Activated CD4-positive, alpha-beta memory T cell treated with anti-CD3 and anti-CD28 coated beads, Interleukin-2, amount 10 ng/mL, durations not matched to agents 7 days and 5 days (primary cell): ENCODE measurements at regions not wholly inside any gene's neighbourhood (a gene's known extent, or its start where the extent isn't known, plus 50 kb on each side); places are given as distances from the start of the nearest gene placed in this dataset.

Experiments used
- CTCF ChIA-PET: fragments of 350-600 bp; sonication (Branson Sonifier 250); formaldehyde crosslinking; loops from one replicate; lab custom pipeline; 2021; ENCODE audit warnings: antibody characterized with exemption, inconsistent platforms; lab: Charles Lee
- POLR2A ChIA-PET: fragments of 350-600 bp; sonication (Branson Sonifier 250); formaldehyde crosslinking; loops from one replicate; lab custom pipeline; 2021; ENCODE audit warnings: antibody characterized with exemption; lab: Charles Lee
- DNase-seq: peaks from one replicate; pipeline ENCODE4 v3.0.0-alpha.2; 2020
- H3K27ac Mint-ChIP-seq: one replicate; pipeline ENCODE4 v1.8.0; 2021; ENCODE audit warnings: mild to moderate bottlenecking, mixed read lengths
- H3K27me3 Mint-ChIP-seq: one replicate; pipeline ENCODE4 v1.8.0; 2021; ENCODE audit warnings: mixed read lengths
- H3K36me3 Mint-ChIP-seq: one replicate; pipeline ENCODE4 v1.8.0; 2021; ENCODE audit warnings: low read depth, mixed read lengths
- H3K4me1 Mint-ChIP-seq: one replicate; pipeline ENCODE4 v1.8.0; 2021; ENCODE audit warnings: mixed read lengths
- H3K4me3 Mint-ChIP-seq: one replicate; pipeline ENCODE4 v1.8.0; 2021; ENCODE audit warnings: mild to moderate bottlenecking, mixed read lengths
- H3K9me3 Mint-ChIP-seq: one replicate; pipeline ENCODE4 v1.8.0; 2021; ENCODE audit warnings: mixed read lengths

DNA sequence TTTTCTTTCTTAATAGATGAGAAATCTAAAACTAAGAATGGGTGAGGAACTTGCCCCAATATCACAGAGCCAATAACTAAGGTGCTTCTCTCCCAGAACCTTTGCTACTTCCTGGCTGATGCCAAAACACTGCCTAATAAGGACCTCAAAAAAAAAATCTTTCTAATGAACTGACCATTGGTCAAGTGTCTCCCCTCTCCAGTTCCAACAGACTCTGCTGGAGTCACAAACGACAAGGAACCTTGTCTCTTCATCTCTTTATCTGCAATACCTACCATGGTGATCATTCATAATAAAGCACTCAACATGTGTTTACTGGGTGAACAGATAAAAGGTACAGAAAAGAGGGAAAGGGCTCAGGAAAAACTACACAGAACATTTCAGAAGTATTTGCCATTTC is 197.4 kb downstream of the LTN1 start:
- Mint-ChIP-seq H3K4me3 (no peak overlapping the region), H3K27ac (no peak overlapping the region), H3K27me3 (no peaks in the 10 kb centered on the region), H3K9me3 (no peaks in the 10 kb centered on the region), H3K4me1 (peaks cover 5% of the 10 kb centered on the region), H3K36me3 (peaks cover 11% of the 10 kb centered on the region)
- no peak for DNase-seq
- ChIA-PET POLR2A (no interaction called here), CTCF (no interaction called here)

DNA sequence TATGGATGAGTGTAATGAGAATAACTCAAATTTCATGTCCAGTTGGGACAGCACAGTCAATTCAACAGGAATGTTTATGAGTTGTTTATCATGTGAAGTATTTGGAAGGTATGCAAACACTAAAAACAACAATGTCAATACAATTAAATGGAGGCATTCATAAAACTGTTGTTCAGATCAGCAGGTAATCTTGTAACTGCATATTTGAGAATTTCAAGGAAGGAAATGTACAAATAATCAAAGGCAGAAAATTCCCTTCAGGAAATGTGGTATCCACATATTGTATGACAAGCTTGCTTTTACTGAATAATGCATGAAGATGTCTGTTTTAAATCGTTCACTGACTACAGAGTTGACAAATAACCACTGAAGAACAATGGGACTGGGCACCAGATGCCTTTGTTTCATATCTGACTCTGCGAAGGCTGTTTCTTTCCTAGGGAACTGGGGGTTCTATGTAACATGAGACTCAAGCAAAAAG is 198.3 kb downstream of the LTN1 start:
- no peak overlapping the region for H3K27ac Mint-ChIP-seq

DNA sequence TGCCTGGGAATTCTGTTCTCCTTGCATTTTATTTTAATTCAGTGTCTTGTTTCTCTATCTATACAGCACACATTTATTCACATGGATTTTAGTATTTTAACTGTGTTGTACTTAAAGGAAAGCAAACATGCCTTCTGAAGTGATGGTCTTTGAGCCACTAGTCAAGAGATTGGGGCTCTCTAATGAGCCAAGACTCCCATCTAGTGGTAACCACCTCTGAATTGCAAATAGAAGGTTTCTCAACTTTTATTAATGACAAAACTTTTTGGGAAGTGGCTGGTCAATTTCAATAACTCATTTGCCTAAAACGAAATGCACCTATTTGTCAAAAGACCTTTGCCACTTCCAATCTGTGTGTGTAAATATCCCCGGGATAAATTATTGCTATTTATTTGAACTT is 199.6 kb downstream of the LTN1 start:
- ChIA-PET POLR2A (interaction anchor here (1.1 kb wide), 1 partner anchor 11 kb away, joined by 4 read pairs; no protein-coding TSS in a partner anchor), CTCF (no interaction called here)
- no peak for DNase-seq
- H3K9me3 Mint-ChIP-seq, result no peaks in the 10 kb centered on the region
- H3K36me3 Mint-ChIP-seq, result peaks cover 4% of the 10 kb centered on the region
- no peaks in the 10 kb centered on the region for H3K27me3 Mint-ChIP-seq
- peaks cover 5% of the 10 kb centered on the region for H3K4me1 Mint-ChIP-seq
- H3K4me3 Mint-ChIP-seq, result no peak overlapping the region
- no peak overlapping the region for H3K27ac Mint-ChIP-seq

More for the DNA sequence above, 198.3 kb downstream of the LTN1 start:
- Mint-ChIP-seq H3K4me1 (peaks cover 5% of the 10 kb centered on the region), H3K27me3 (no peaks in the 10 kb centered on the region), H3K36me3 (peaks cover 9% of the 10 kb centered on the region), H3K4me3 (no peak overlapping the region), H3K9me3 (no peaks in the 10 kb centered on the region)
- CTCF ChIA-PET, result no interaction called here
- DNase-seq, result no peak
- POLR2A ChIA-PET, result no interaction called here

- no peak overlapping the region for H3K27ac Mint-ChIP-seq
Measured at GRCh38 chr21:28791595-28792282, 200.9 kb downstream of the LTN1 start.

DNA sequence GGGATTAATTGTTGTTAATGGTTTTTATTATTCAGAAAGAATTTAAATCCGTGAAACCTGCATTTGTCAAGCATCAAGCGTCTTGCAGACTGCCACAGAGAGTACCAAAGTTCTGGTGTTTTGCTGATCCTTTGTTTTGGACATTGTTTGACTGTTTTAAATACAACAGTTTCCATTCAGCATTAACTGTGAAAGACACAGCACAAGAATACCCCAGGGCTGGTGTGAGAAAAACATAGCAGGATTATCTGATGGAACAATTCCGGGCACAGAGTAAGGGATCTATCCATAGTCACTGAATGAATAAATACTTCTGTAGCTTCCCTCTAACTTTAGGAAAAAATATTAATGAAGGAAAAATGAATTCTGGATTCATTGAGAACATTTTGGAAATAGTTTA is 202.3 kb downstream of the LTN1 start:
- DNase-seq, result no peak
- Mint-ChIP-seq H3K36me3 (peaks cover 8% of the 10 kb centered on the region), H3K27me3 (no peaks in the 10 kb centered on the region), H3K9me3 (peaks cover 8% of the 10 kb centered on the region), H3K4me1 (peaks cover 5% of the 10 kb centered on the region), H3K4me3 (no peak overlapping the region), H3K27ac (no peak overlapping the region)
- ChIA-PET POLR2A (no interaction called here), CTCF (no interaction called here)

More at GRCh38 chr21:28791595-28792282, 200.9 kb downstream of the LTN1 start:
- H3K4me1 Mint-ChIP-seq, result peaks cover 5% of the 10 kb centered on the region
- no peak for DNase-seq
- no peaks in the 10 kb centered on the region for H3K27me3 Mint-ChIP-seq
- no peaks in the 10 kb centered on the region for H3K9me3 Mint-ChIP-seq
- no peaks in the 10 kb centered on the region for H3K36me3 Mint-ChIP-seq
- no peak overlapping the region for H3K4me3 Mint-ChIP-seq
- ChIA-PET POLR2A (interaction anchor here (1.1 kb wide), 1 partner anchor 12 kb away, joined by 4 read pairs; no protein-coding TSS in a partner anchor), CTCF (interaction anchor here (1.0 kb wide), 1 partner anchor 46 kb away, joined by 6 read pairs; no protein-coding TSS in a partner anchor)

GRCh38 chr21:28789523-28789922 is 203.2 kb downstream of the LTN1 start:
- Mint-ChIP-seq H3K27me3 (no peaks in the 10 kb centered on the region), H3K9me3 (peaks cover 10% of the 10 kb centered on the region), H3K27ac (no peak overlapping the region), H3K4me3 (no peak overlapping the region), H3K36me3 (peaks cover 16% of the 10 kb centered on the region), H3K4me1 (peaks cover 5% of the 10 kb centered on the region)
- no peak for DNase-seq
- ChIA-PET POLR2A (no interaction called here), CTCF (no interaction called here)

DNA sequence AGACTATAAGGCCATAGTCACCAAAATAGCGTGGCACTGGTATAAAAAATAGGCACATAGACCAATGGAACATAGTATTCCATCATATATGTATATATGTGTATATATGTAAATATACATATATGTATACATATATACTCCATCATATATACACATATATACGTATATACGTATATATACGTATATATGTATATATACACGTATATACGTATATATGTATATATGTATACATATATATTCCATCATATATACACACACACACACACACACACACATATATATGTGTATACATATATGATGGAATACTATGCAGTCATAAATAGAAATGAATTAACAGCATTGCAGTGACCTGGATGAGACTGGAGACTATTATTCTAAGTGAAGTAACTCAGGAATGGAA is 204.6 kb downstream of the LTN1 start:
- H3K36me3 Mint-ChIP-seq, result peaks cover 17% of the 10 kb centered on the region
- ChIA-PET CTCF (no interaction called here), POLR2A (no interaction called here)
- H3K4me1 Mint-ChIP-seq, result peaks cover 5% of the 10 kb centered on the region
- no peaks in the 10 kb centered on the region for H3K27me3 Mint-ChIP-seq
- no peak overlapping the region for H3K27ac Mint-ChIP-seq
- peaks cover 10% of the 10 kb centered on the region for H3K9me3 Mint-ChIP-seq
- H3K4me3 Mint-ChIP-seq, result no peak overlapping the region
- DNase-seq, result no peak

- H3K27ac Mint-ChIP-seq, result no peak overlapping the region
- peaks cover 12% of the 10 kb centered on the region for H3K9me3 Mint-ChIP-seq
- H3K36me3 Mint-ChIP-seq, result peaks cover 25% of the 10 kb centered on the region
- ChIA-PET POLR2A (no interaction called here), CTCF (no interaction called here)
- H3K4me3 Mint-ChIP-seq, result no peak overlapping the region
- H3K4me1 Mint-ChIP-seq, result no peaks in the 10 kb centered on the region
- H3K27me3 Mint-ChIP-seq, result no peaks in the 10 kb centered on the region
- no peak for DNase-seq
Measured at GRCh38 chr21:28783641-28784185, 209.0 kb downstream of the LTN1 start.

GRCh38 chr21:28781602-28782276 is 210.9 kb downstream of the LTN1 start:
- CTCF ChIA-PET, result interaction anchor here (1.6 to 2.4 kb wide), 2 partner anchors 36 to 158 kb away, joined by 3 to 11 read pairs; no protein-coding TSS in a partner anchor
- DNase-seq, result no peak
- Mint-ChIP-seq H3K27me3 (no peaks in the 10 kb centered on the region), H3K27ac (no peak overlapping the region), H3K4me3 (no peak overlapping the region), H3K36me3 (peaks cover 28% of the 10 kb centered on the region), H3K4me1 (peaks cover 1% of the 10 kb centered on the region), H3K9me3 (peaks cover 12% of the 10 kb centered on the region)
- POLR2A ChIA-PET, result no interaction called here

GRCh38 chr21:28779914-28780313 is 212.8 kb downstream of the LTN1 start:
- H3K27me3 Mint-ChIP-seq, result no peaks in the 10 kb centered on the region
- DNase-seq, result no peak
- no peak overlapping the region for H3K4me3 Mint-ChIP-seq
- peaks cover 16% of the 10 kb centered on the region for H3K4me1 Mint-ChIP-seq
- H3K36me3 Mint-ChIP-seq, result peaks cover 23% of the 10 kb centered on the region
- H3K9me3 Mint-ChIP-seq, result peaks cover 2% of the 10 kb centered on the region
- POLR2A ChIA-PET, result no interaction called here
- CTCF ChIA-PET, result no interaction called here
- no peak overlapping the region for H3K27ac Mint-ChIP-seq

- ChIA-PET POLR2A (no interaction called here), CTCF (no interaction called here)
- Mint-ChIP-seq H3K27ac (no peak overlapping the region), H3K27me3 (no peaks in the 10 kb centered on the region), H3K36me3 (peaks cover 19% of the 10 kb centered on the region), H3K4me1 (peaks cover 16% of the 10 kb centered on the region), H3K9me3 (peaks cover 2% of the 10 kb centered on the region), H3K4me3 (no peak overlapping the region)
- DNase-seq, result peak; percentile 19
Measured at GRCh38 chr21:28776251-28776650, 216.4 kb downstream of the LTN1 start.

GRCh38 chr21:28775071-28775470 is 217.6 kb downstream of the LTN1 start:
- peaks cover 25% of the 10 kb centered on the region for H3K36me3 Mint-ChIP-seq
- CTCF ChIA-PET, result no interaction called here
- no peak overlapping the region for H3K4me3 Mint-ChIP-seq
- POLR2A ChIA-PET, result no interaction called here
- no peaks in the 10 kb centered on the region for H3K27me3 Mint-ChIP-seq
- DNase-seq, result no peak
- H3K9me3 Mint-ChIP-seq, result no peaks in the 10 kb centered on the region
- peaks cover 25% of the 10 kb centered on the region for H3K4me1 Mint-ChIP-seq
- no peak overlapping the region for H3K27ac Mint-ChIP-seq

DNA sequence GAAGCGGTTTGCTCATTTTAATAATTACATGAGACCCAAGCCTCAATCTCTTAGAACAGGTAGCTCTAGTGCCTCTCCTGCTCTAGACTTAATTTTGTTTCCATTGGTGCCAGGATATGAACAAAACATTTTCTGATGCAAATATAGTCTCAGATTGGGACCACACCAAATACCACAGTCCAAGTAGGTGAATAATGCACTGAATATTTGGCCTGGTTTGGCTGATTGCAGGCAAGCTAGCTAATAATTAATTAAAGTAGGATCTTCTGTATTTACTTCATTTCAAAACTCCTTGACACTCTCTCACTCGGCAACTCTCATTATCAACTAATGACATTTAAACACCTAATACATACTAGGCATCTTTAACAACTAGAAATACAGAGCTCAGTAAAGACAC is 219.6 kb downstream of the LTN1 start:
- Mint-ChIP-seq H3K27ac (no peak overlapping the region), H3K4me1 (peaks cover 39% of the 10 kb centered on the region), H3K9me3 (no peaks in the 10 kb centered on the region), H3K36me3 (peaks cover 19% of the 10 kb centered on the region), H3K27me3 (no peaks in the 10 kb centered on the region), H3K4me3 (no peak overlapping the region)
- ChIA-PET POLR2A (no interaction called here), CTCF (interaction anchor here (1.4 kb wide), 1 partner anchor 28 kb away, joined by 4 read pairs; no protein-coding TSS in a partner anchor)
- DNase-seq, result no peak
